Thyroid gland (tissue), 4 donors: ENCODE measurements at regions not wholly inside any gene's neighbourhood (a gene's known extent, or its start where the extent isn't known, plus 50 kb on each side); places are given as distances from the start of the nearest gene placed in this dataset.

Experiments
- DNase-seq, 2 donors: peaks; one replicate each; pipeline ENCODE4 v3.0.0-alpha.2; 2019
- H3K27ac ChIP-seq, 3 donors: fragments of 200-600 bp; sonication (generic); 1 replicate in 2 of 3; 2 replicates in 1 of 3; pipeline ENCODE4 v1.5.1; 2016 to 2019; ENCODE audit warnings: mild to moderate bottlenecking in 1 of 3, moderate library complexity in 1 of 3
- H3K27me3 ChIP-seq: fragments of 200-600 bp; sonication (generic); one replicate; pipeline ENCODE4 v1.5.1; 2019
- H3K36me3 ChIP-seq, 2 donors: fragments of 200-600 bp; sonication (generic); one replicate each; pipeline ENCODE4 v1.5.1; 2016 to 2019
- H3K4me1 ChIP-seq, 2 donors: fragments of 200-600 bp; sonication (generic); one replicate each; pipeline ENCODE4 v1.5.1; 2017 to 2019
- H3K4me3 ChIP-seq, 3 donors: fragments of 200-600 bp; sonication (generic); replicated peaks in 1 of 3; 1 replicate in 2 of 3; 2 replicates in 1 of 3; pipeline ENCODE4 v1.5.1; 2016; ENCODE audit warnings: mild to moderate bottlenecking in 1 of 3
- H3K9me3 ChIP-seq: fragments of 200-600 bp; sonication (generic); one replicate; pipeline ENCODE4 v1.5.1; 2017
- POLR2A ChIP-seq, 2 donors: fragments of 450-650 bp; IDR thresholded peaks; one replicate each; pipeline ENCODE4 v1.6.1; 2017; ENCODE audit warnings: antibody characterized with exemption in 2 of 2, mild to moderate bottlenecking in 2 of 2, moderate library complexity in 1 of 2
- WGBS, 2 donors: methylation state at CpG; one replicate each; pipeline ENCODE4 v1.1.5; 2017; 5-methylcytosine and 5-hydroxymethylcytosine counted together
- intact Hi-C: fragments of 100-400 bp; cut with DNase I; formaldehyde crosslinking; loops from one replicate; pipeline ENCODE4 v1.15.1; 2023
- TF ChIP-seq, protein P1 (sequence below), 6 experiments: fragments of 200-600 bp in 3 of 6; fragments of 450-650 bp in 3 of 6; sonication (generic) in 3 of 6; IDR thresholded peaks; one replicate each; pipeline ENCODE4 v1.5.1; 2016 to 2019; ENCODE audit warnings: antibody characterized with exemption in 6 of 6, mild to moderate bottlenecking in 2 of 6, inconsistent platforms in 1 of 6, moderate library complexity in 1 of 6

GRCh38 chr12:93109551-93110203, 180.6 kb upstream of the EEA1 start:
- Histone ChIP-seq H3K27ac (no peak overlapping the region), H3K4me3 (no peak overlapping the region), H3K9me3 (no peaks in the 10 kb centered on the region), H3K36me3 (no peaks in the 10 kb centered on the region), H3K27me3 (no peaks in the 10 kb centered on the region), H3K4me1 (peaks cover 0 to 9% of the 10 kb centered on the region in 2 donors)
- WGBS, 2 donors, result 71 to 83% methylated on average over 4 of the region's 4 CpGs
- intact Hi-C loops, result no loop called here
- TF ChIP-seq POLR2A (IDR thresholded peaks at IDR 0.05), result no peak
- TF ChIP-seq, protein P1, sequence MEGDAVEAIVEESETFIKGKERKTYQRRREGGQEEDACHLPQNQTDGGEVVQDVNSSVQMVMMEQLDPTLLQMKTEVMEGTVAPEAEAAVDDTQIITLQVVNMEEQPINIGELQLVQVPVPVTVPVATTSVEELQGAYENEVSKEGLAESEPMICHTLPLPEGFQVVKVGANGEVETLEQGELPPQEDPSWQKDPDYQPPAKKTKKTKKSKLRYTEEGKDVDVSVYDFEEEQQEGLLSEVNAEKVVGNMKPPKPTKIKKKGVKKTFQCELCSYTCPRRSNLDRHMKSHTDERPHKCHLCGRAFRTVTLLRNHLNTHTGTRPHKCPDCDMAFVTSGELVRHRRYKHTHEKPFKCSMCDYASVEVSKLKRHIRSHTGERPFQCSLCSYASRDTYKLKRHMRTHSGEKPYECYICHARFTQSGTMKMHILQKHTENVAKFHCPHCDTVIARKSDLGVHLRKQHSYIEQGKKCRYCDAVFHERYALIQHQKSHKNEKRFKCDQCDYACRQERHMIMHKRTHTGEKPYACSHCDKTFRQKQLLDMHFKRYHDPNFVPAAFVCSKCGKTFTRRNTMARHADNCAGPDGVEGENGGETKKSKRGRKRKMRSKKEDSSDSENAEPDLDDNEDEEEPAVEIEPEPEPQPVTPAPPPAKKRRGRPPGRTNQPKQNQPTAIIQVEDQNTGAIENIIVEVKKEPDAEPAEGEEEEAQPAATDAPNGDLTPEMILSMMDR (IDR thresholded peaks at IDR 0.05), result no peak
- DNase-seq, result no peak

- Histone ChIP-seq H3K9me3 (no peaks in the 10 kb centered on the region), H3K27ac (no peak overlapping the region), H3K4me1 (peaks cover 0 to 15% of the 10 kb centered on the region in 2 donors), H3K4me3 (no peak overlapping the region), H3K27me3 (no peaks in the 10 kb centered on the region), H3K36me3 (no peaks in the 10 kb centered on the region)
- intact Hi-C loops, result no loop called here
- TF ChIP-seq, protein P1 (IDR thresholded peaks at IDR 0.05), result no peak
- TF ChIP-seq POLR2A (IDR thresholded peaks at IDR 0.05), result no peak
- no peak for DNase-seq
- 68 to 81% methylated on average over 2 of the region's 2 CpGs for WGBS, 2 donors
Observed at GRCh38 chr12:93111773-93112172, 182.7 kb upstream of the EEA1 start.

DNA sequence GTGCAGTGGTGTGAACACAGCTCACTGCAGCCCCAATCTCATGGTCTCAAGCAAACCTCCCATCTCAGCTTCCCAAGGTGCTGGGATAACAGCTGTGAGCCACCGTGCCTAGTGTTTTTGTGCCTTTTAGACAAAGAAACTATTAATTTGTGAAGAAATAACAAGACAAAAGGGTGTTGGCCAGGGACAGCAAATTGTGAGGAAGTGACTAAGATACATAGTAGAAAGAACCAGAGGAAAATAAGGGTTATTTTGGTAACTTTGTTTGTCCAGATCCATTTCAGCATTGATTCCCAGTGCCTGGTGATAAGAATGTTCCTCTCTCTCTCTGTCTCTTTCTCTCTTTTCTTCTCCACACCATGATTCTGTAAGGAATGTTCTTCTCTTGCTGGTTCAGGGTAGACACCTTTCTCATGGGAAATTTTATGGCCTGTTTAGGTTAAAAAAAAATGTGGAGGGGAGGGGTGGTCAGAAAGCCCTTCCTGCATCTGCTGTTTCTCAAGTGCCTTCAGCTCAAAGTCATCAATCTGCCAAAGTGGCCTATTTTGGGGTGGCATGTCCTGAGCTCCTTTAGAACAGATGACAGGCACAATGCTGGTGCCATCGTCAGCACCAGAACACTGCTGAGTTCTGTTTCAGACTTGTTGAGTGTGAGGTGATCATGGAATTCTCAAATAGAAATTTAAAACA, 184.4 kb upstream of the EEA1 start:
- intact Hi-C loops, result no loop called here
- no peaks in the 10 kb centered on the region for H3K27me3 ChIP-seq
- DNase-seq, result no peak
- peaks cover 0 to 15% of the 10 kb centered on the region in 2 donors for H3K4me1 ChIP-seq
- no peak overlapping the region for H3K27ac ChIP-seq
- no peak overlapping the region for H3K4me3 ChIP-seq
- 77 to 83% methylated on average over 2 of the region's 2 CpGs for WGBS, 2 donors
- no peaks in the 10 kb centered on the region for H3K36me3 ChIP-seq
- TF ChIP-seq, protein P1 (IDR thresholded peaks at IDR 0.05), result no peak
- no peak for TF ChIP-seq POLR2A (IDR thresholded peaks at IDR 0.05)
- no peaks in the 10 kb centered on the region for H3K9me3 ChIP-seq

GRCh38 chr12:93115198-93115601, 186.1 kb upstream of the EEA1 start:
- Histone ChIP-seq H3K4me1 (peaks cover 0 to 15% of the 10 kb centered on the region in 2 donors), H3K27me3 (no peaks in the 10 kb centered on the region), H3K27ac (no peak overlapping the region), H3K4me3 (no peak overlapping the region), H3K9me3 (no peaks in the 10 kb centered on the region), H3K36me3 (no peaks in the 10 kb centered on the region)
- no peak for TF ChIP-seq POLR2A (IDR thresholded peaks at IDR 0.05)
- TF ChIP-seq, protein P1 (IDR thresholded peaks at IDR 0.05), result no peak
- DNase-seq, result no peak
- 74 to 78% methylated on average over 6 of the region's 6 CpGs for WGBS, 2 donors
- intact Hi-C loops, result no loop called here

GRCh38 chr12:93115646-93116045, 186.6 kb upstream of the EEA1 start:
- WGBS, 2 donors, result 62 to 65% methylated on average over 4 of the region's 4 CpGs
- Histone ChIP-seq H3K36me3 (no peaks in the 10 kb centered on the region), H3K27ac (no peak overlapping the region), H3K27me3 (no peaks in the 10 kb centered on the region), H3K4me3 (no peak overlapping the region), H3K9me3 (no peaks in the 10 kb centered on the region), H3K4me1 (peaks cover 0 to 15% of the 10 kb centered on the region in 2 donors)
- DNase-seq, result no peak
- TF ChIP-seq, protein P1 (IDR thresholded peaks at IDR 0.05), result no peak
- intact Hi-C loops, result no loop called here
